Panc1 (cell line): ENCODE measurements at regions not wholly inside any gene's neighbourhood (a gene's known extent, or its start where the extent isn't known, plus 50 kb on each side); places are given as distances from the start of the nearest gene placed in this dataset.
"Not testable (repeated sequence)": the region's sequence is repeated elsewhere in the genome, so short reads cannot be mapped to it uniquely, and the experiment has no call there.

Experiments used
- POLR2AphosphoS5 ChIP-seq: IDR thresholded peaks from 2 replicates; pipeline ENCODE4 v1.6.1; 2012; ENCODE audit warnings: mild to moderate bottlenecking, low read depth, low read length, moderate library complexity
- SIN3A ChIP-seq: IDR thresholded peaks from 2 replicates; pipeline ENCODE4 v1.6.1; 2012; ENCODE audit warnings: low read depth, mild to moderate bottlenecking, low read length, moderate library complexity, borderline replicate concordance; ENCODE audit not compliant: insufficient read depth
- TCF7L2 ChIP-seq: IDR thresholded peaks from 2 replicates; pipeline ENCODE4 v1.6.1; 2011; ENCODE audit warnings: mild to moderate bottlenecking, low read depth, low read length, inconsistent platforms
- TF ChIP-seq, protein P1 (sequence below): fragments of 450-650 bp; IDR thresholded peaks from 2 replicates; pipeline ENCODE4 v1.5.1; 2017; ENCODE audit warnings: mild to moderate bottlenecking
- TF ChIP-seq, protein P2 (sequence below), 2 experiments: IDR thresholded peaks; 2 replicates each; pipeline ENCODE4 v1.6.1; 2011 to 2012; ENCODE audit warnings: low read depth in 2 of 2, control low read depth in 1 of 2, low read length in 1 of 2, mild to moderate bottlenecking in 1 of 2, moderate library complexity in 1 of 2; ENCODE audit not compliant: insufficient read depth in 1 of 2

DNA sequence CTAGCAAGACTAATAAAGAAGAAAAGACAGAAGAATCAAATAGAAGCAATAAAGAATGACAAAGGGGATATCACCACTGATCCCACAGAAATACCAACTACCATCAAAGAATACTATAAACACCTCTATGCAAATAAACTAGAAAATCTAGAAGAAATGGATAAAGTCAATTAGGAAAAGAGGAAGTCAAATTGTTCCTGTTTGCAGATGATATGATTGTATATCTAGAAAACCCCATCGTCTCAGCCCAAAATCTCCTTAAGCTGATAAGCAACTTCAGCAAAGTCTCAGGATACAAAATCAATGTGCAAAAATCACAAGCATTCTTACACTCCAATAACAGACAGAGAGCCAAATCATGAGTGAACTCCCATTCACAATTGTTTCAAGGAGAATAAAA, 133.0 kb downstream of the ZFAND4 start:
- not testable (repeated sequence) for TF ChIP-seq SIN3A, POLR2AphosphoS5, TCF7L2
- TF ChIP-seq, protein P1, sequence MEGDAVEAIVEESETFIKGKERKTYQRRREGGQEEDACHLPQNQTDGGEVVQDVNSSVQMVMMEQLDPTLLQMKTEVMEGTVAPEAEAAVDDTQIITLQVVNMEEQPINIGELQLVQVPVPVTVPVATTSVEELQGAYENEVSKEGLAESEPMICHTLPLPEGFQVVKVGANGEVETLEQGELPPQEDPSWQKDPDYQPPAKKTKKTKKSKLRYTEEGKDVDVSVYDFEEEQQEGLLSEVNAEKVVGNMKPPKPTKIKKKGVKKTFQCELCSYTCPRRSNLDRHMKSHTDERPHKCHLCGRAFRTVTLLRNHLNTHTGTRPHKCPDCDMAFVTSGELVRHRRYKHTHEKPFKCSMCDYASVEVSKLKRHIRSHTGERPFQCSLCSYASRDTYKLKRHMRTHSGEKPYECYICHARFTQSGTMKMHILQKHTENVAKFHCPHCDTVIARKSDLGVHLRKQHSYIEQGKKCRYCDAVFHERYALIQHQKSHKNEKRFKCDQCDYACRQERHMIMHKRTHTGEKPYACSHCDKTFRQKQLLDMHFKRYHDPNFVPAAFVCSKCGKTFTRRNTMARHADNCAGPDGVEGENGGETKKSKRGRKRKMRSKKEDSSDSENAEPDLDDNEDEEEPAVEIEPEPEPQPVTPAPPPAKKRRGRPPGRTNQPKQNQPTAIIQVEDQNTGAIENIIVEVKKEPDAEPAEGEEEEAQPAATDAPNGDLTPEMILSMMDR, result not testable (repeated sequence)
- TF ChIP-seq, protein P2, sequence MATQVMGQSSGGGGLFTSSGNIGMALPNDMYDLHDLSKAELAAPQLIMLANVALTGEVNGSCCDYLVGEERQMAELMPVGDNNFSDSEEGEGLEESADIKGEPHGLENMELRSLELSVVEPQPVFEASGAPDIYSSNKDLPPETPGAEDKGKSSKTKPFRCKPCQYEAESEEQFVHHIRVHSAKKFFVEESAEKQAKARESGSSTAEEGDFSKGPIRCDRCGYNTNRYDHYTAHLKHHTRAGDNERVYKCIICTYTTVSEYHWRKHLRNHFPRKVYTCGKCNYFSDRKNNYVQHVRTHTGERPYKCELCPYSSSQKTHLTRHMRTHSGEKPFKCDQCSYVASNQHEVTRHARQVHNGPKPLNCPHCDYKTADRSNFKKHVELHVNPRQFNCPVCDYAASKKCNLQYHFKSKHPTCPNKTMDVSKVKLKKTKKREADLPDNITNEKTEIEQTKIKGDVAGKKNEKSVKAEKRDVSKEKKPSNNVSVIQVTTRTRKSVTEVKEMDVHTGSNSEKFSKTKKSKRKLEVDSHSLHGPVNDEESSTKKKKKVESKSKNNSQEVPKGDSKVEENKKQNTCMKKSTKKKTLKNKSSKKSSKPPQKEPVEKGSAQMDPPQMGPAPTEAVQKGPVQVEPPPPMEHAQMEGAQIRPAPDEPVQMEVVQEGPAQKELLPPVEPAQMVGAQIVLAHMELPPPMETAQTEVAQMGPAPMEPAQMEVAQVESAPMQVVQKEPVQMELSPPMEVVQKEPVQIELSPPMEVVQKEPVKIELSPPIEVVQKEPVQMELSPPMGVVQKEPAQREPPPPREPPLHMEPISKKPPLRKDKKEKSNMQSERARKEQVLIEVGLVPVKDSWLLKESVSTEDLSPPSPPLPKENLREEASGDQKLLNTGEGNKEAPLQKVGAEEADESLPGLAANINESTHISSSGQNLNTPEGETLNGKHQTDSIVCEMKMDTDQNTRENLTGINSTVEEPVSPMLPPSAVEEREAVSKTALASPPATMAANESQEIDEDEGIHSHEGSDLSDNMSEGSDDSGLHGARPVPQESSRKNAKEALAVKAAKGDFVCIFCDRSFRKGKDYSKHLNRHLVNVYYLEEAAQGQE (IDR thresholded peaks at IDR 0.05; ENCODE audit: insufficient read depth in 1 of 2, low read depth in 2 of 2, low read length in 1 of 2), result not testable (repeated sequence)
